NB4 (cell line): ENCODE measurements at regions not wholly inside any gene's neighbourhood (a gene's known extent, or its start where the extent isn't known, plus 50 kb on each side); places are given as distances from the start of the nearest gene placed in this dataset.

ENCODE experiments used
- POLR2A ChIP-seq: IDR thresholded peaks from 2 replicates; pipeline ENCODE4 v1.6.1; 2011; ENCODE audit warnings: mild to moderate bottlenecking; ENCODE audit not compliant: insufficient read length; ENCODE audit errors: extremely low read depth
- TF ChIP-seq, protein P1 (sequence below): IDR thresholded peaks from one replicate; pipeline ENCODE4 v1.5.1; 2012; ENCODE audit warnings: low read depth, low read length

DNA sequence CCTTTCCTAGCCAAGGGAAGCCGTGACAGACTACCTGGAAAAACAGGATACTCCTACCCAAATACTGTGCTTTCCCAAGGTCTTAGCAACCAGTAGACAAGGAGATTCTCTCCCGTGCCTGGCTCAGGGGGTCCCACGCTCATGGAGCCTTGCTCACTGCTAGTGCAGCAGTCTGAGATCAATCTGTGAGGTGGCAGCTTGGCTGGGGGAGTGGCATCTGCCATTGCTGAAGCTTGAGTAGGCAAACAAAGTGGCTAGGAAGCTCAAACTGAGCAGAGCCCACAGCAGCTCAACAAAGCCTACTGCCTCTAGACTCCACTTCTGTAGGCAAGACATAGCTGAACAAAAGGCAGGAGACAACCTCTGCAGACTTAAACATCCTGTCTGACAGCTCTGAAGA is 177.1 kb downstream of the PARM1 start:
- TF ChIP-seq POLR2A: no peak
- TF ChIP-seq, protein P1, sequence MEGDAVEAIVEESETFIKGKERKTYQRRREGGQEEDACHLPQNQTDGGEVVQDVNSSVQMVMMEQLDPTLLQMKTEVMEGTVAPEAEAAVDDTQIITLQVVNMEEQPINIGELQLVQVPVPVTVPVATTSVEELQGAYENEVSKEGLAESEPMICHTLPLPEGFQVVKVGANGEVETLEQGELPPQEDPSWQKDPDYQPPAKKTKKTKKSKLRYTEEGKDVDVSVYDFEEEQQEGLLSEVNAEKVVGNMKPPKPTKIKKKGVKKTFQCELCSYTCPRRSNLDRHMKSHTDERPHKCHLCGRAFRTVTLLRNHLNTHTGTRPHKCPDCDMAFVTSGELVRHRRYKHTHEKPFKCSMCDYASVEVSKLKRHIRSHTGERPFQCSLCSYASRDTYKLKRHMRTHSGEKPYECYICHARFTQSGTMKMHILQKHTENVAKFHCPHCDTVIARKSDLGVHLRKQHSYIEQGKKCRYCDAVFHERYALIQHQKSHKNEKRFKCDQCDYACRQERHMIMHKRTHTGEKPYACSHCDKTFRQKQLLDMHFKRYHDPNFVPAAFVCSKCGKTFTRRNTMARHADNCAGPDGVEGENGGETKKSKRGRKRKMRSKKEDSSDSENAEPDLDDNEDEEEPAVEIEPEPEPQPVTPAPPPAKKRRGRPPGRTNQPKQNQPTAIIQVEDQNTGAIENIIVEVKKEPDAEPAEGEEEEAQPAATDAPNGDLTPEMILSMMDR: no peak
